Breast epithelium (tissue), 4 donors: ENCODE measurements at regions not wholly inside any gene's neighbourhood (a gene's known extent, or its start where the extent isn't known, plus 50 kb on each side); places are given as distances from the start of the nearest gene placed in this dataset.

Experiments used
- DNase-seq, 2 donors: peaks; one replicate each; pipeline ENCODE4 v3.0.0-alpha.2; 2019; ENCODE audit warnings: low spot score in 2 of 2
- H3K27ac ChIP-seq, 2 donors: fragments of 200-600 bp; sonication (generic) in 1 of 2; one replicate each; pipeline ENCODE4 v1.5.1; 2016 to 2019; ENCODE audit warnings: mild to moderate bottlenecking in 1 of 2
- H3K27me3 ChIP-seq, 2 donors: fragments of 200-600 bp; sonication (generic) in 1 of 2; one replicate each; pipeline versions ENCODE4 v1.5.1 to v1.6.0; 2017 to 2019; ENCODE audit warnings: control low read depth in 1 of 2, mild to moderate bottlenecking in 1 of 2
- H3K36me3 ChIP-seq: fragments of 200-600 bp; one replicate; pipeline ENCODE4 v1.5.1; 2019
- H3K4me1 ChIP-seq, 2 donors: fragments of 200-600 bp; sonication (generic); one replicate each; pipeline ENCODE4 v1.5.1; 2016 to 2019; ENCODE audit warnings: control low read depth in 1 of 2
- H3K4me3 ChIP-seq, 3 donors: fragments of 200-600 bp; sonication (generic); 1 replicate in 2 of 3; 2 replicates in 1 of 3; pipeline ENCODE4 v1.5.1; 2016 to 2019; ENCODE audit warnings: mild to moderate bottlenecking in 3 of 3, moderate library complexity in 2 of 3
- H3K9me3 ChIP-seq, 2 donors: fragments of 200-600 bp; sonication (generic) in 1 of 2; one replicate each; pipeline ENCODE4 v1.5.1; 2016 to 2019; ENCODE audit warnings: control low read depth in 1 of 2
- POLR2A ChIP-seq: fragments of 450-650 bp; IDR thresholded peaks from one replicate; pipeline ENCODE4 v1.6.1; 2016; ENCODE audit warnings: antibody characterized with exemption, mild to moderate bottlenecking, moderate library complexity
- POLR2AphosphoS5 ChIP-seq, 3 donors: sonication (generic); formaldehyde crosslinking; IDR thresholded peaks; one replicate each; pipeline ENCODE4 v1.6.1; 2017; ENCODE audit warnings: antibody characterized with exemption in 3 of 3
- intact Hi-C: fragments of 100-400 bp; cut with DNase I; formaldehyde crosslinking; loops from one replicate; pipeline ENCODE4 v1.15.1; 2023; ENCODE audit warnings: low total_unique reads
- TF ChIP-seq, protein P1 (sequence below), 3 donors: fragments of 450-650 bp; IDR thresholded peaks; one replicate each; pipeline ENCODE4 v1.5.1; 2016 to 2017; ENCODE audit warnings: antibody characterized with exemption in 3 of 3, mild to moderate bottlenecking in 3 of 3, moderate library complexity in 3 of 3

DNA sequence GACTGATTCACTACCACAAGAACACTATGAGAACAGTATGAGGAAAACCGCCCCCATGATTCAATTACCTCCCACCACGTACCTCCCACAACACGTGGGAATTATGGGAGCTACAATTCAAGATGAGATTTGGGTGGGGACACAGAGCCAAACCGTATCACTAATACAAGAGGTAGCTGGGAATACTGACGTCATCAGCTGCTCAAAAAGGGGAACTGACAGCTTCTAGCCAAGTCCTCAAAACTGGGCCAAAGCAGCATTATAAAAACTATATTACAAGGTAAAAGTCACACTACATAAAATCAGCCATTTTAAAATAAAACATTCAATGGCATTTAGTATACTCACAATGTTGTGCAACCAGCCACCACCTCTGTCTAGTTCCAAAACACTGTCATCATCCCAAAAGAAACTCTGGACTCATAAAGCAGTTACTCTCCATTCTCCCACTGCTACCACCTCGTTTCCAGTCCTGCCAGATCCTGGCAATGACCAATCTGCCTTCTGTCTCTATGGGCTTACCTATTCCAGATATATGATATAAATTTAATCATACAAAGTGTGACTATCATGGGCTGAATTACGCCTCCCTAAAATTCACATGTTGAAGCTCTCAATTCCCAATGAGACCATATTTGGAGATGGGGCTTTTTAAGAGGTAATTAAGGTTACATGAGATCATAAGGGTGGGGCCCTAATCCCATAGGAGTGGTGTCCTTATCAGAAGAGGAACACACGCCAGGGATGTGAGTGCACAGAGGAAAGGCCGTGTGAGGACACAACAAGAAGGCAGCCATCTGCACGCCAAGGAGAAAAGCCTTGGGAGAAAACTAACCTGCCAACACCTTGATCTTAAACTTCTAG lies 192.1 kb downstream of the SETD4 start:
- H3K36me3 ChIP-seq, result no peaks in the 10 kb centered on the region
- intact Hi-C loops, result no loop called here
- peak overlapping the region in 1 of 2 donors; percentile 40 for H3K27ac ChIP-seq
- DNase-seq, result no peak
- TF ChIP-seq POLR2A, result no peak
- TF ChIP-seq POLR2AphosphoS5 (IDR thresholded peaks at IDR 0.05), result no peak
- no peaks in the 10 kb centered on the region for H3K9me3 ChIP-seq
- no peaks in the 10 kb centered on the region for H3K4me1 ChIP-seq
- H3K4me3 ChIP-seq, result no peak overlapping the region
- no peaks in the 10 kb centered on the region for H3K27me3 ChIP-seq

DNA sequence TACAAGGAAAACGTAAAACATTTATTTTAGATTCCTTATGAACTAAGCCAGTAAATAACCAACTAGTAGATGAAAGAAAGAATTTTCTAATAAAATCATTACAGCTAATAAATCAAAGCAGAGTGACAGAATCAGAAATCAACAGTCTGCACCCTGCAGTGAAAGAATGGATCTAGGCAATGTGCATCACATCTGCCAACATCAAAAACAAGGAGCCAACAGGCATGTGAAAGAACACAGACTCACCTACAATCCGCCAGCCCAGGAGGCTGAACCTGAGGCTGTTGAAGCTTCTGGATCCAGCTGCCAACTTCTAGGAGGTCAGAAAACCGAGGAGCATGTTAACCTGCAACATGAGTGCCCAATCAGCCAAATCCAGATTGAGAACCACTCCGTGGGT lies 196.3 kb downstream of the SETD4 start:
- no peak for DNase-seq
- intact Hi-C loops, result no loop called here
- TF ChIP-seq POLR2A, result no peak
- TF ChIP-seq, protein P1, sequence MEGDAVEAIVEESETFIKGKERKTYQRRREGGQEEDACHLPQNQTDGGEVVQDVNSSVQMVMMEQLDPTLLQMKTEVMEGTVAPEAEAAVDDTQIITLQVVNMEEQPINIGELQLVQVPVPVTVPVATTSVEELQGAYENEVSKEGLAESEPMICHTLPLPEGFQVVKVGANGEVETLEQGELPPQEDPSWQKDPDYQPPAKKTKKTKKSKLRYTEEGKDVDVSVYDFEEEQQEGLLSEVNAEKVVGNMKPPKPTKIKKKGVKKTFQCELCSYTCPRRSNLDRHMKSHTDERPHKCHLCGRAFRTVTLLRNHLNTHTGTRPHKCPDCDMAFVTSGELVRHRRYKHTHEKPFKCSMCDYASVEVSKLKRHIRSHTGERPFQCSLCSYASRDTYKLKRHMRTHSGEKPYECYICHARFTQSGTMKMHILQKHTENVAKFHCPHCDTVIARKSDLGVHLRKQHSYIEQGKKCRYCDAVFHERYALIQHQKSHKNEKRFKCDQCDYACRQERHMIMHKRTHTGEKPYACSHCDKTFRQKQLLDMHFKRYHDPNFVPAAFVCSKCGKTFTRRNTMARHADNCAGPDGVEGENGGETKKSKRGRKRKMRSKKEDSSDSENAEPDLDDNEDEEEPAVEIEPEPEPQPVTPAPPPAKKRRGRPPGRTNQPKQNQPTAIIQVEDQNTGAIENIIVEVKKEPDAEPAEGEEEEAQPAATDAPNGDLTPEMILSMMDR (IDR thresholded peaks at IDR 0.05), result no peak
- TF ChIP-seq POLR2AphosphoS5 (IDR thresholded peaks at IDR 0.05), result no peak
- Histone ChIP-seq H3K27ac (no peak overlapping the region), H3K4me1 (no peaks in the 10 kb centered on the region), H3K36me3 (no peaks in the 10 kb centered on the region), H3K9me3 (no peaks in the 10 kb centered on the region), H3K4me3 (no peak overlapping the region), H3K27me3 (no peaks in the 10 kb centered on the region)

DNA sequence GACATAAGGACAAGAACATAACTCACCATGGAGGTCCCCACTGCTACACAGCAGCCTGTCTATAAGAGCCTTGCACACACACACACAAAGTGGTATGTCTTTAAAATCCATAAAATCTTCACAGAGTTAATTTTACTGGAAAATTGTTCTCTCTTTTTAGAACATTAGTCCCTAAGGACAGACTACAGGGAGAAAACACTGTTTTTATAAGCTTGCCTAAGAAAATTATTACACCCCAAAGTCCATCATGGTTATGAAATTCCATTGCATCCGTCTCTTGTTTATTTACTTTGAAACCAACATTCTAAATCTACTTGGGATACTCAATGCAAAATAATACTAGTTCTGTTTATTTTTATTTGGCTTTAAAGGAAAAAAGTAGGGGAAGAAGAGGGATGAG lies 197.4 kb downstream of the SETD4 start:
- no peaks in the 10 kb centered on the region for H3K4me1 ChIP-seq
- intact Hi-C loops, result no loop called here
- no peaks in the 10 kb centered on the region for H3K9me3 ChIP-seq
- H3K4me3 ChIP-seq, result no peak overlapping the region
- H3K27ac ChIP-seq, result no peak overlapping the region
- no peaks in the 10 kb centered on the region for H3K36me3 ChIP-seq
- H3K27me3 ChIP-seq, result no peaks in the 10 kb centered on the region
- no peak for DNase-seq
- TF ChIP-seq POLR2AphosphoS5 (IDR thresholded peaks at IDR 0.05), result no peak
- no peak for TF ChIP-seq POLR2A
- TF ChIP-seq, protein P1 (IDR thresholded peaks at IDR 0.05), result no peak

DNA sequence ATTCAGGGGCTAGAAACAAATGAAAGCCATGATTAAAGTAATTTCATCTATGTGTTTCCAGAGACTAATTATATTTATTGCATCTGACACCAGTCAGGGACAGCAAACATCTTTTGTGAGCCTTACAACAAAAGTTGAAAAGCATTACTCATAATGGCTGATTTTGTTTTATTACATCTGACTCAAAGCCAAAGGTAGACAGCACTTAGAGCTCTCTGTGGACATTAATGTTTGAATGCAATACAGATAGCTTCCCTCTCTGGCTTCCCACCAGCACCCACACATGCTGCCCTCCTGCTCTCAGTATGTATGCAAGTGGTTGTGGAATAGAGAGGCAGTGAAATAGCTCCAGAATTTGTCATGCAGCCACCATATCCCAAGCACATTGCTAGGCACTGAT lies 198.7 kb downstream of the SETD4 start:
- Histone ChIP-seq H3K4me3 (no peak overlapping the region), H3K27ac (no peak overlapping the region), H3K9me3 (no peaks in the 10 kb centered on the region), H3K36me3 (no peaks in the 10 kb centered on the region), H3K27me3 (no peaks in the 10 kb centered on the region), H3K4me1 (no peaks in the 10 kb centered on the region)
- no peak for DNase-seq
- TF ChIP-seq, protein P1 (IDR thresholded peaks at IDR 0.05), result no peak
- no peak for TF ChIP-seq POLR2A
- no peak for TF ChIP-seq POLR2AphosphoS5 (IDR thresholded peaks at IDR 0.05)
- intact Hi-C loops, result no loop called here

DNA sequence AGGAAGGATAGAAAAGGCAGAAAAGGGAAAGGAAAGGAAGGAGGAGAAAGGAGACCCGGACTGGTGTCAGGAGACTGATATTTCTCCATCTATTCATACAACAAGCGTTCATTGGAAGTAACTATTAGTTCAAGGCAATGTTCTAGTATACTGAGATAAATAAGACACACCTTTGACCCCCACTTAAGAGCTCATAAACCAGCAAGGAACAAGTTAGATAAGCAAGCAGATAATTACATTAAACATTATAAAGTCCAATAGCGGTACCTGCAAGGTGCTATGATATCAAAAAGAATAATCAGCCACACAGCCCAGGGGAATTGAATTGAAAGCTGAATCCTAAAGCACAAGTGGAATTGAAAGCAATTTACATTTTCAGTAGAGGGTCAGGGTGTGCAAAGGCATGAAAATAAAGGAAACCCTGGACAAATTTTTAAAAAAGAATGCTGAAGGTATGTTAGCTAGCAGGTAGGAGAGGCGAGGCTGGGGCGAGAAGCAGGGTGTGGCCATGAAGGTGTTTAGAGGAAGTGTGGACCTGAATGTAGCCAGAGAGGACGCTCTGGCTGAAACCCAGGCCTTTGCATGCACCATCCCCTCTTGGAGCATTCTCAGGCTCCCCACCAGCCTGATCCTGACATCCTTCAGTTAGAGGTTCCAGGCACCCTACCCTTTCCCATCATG lies 200.0 kb downstream of the SETD4 start:
- Histone ChIP-seq H3K4me1 (no peaks in the 10 kb centered on the region), H3K4me3 (no peak overlapping the region), H3K27ac (no peak overlapping the region), H3K27me3 (no peaks in the 10 kb centered on the region), H3K36me3 (no peaks in the 10 kb centered on the region), H3K9me3 (no peaks in the 10 kb centered on the region)
- no peak for TF ChIP-seq POLR2AphosphoS5 (IDR thresholded peaks at IDR 0.05)
- TF ChIP-seq, protein P1 (IDR thresholded peaks at IDR 0.05), result no peak
- TF ChIP-seq POLR2A, result no peak
- no peak for DNase-seq
- intact Hi-C loops, result no loop called here
